A549 (cell line): ENCODE measurements at regions not wholly inside any gene's neighbourhood (a gene's known extent, or its start where the extent isn't known, plus 50 kb on each side); places are given as distances from the start of the nearest gene placed in this dataset.

ENCODE experiments used
- ATAC-seq, 2 experiments: fragments of 200-7000 bp in 1 of 2; fragments of >200 bp in 1 of 2; cut with Nextera tagmentation in 1 of 2; cut with Tn5 transposase in 1 of 2; 3 replicates each; pipeline versions ENCODE4 v1.8.0 to v1.9.1; 2018 to 2020; ENCODE audit warnings: mild to moderate bottlenecking in 1 of 2, moderate library complexity in 1 of 2
- CTCF ChIA-PET: fragments of 300-600 bp; sonication (Branson Sonifier 250); formaldehyde crosslinking; extraction: SDS; loops from one replicate; lab custom pipeline; 2021; ENCODE audit warnings: antibody characterized with exemption, inconsistent platforms; lab: Yijun Ruan, JAX
- POLR2A ChIA-PET: fragments of 350-600 bp; formaldehyde crosslinking; extraction: SDS; loops from one replicate; lab custom pipeline; 2021; ENCODE audit warnings: antibody characterized with exemption, inconsistent platforms; lab: Yijun Ruan, JAX
- DNase-seq, 2 experiments: peaks; one replicate each; pipeline versions ENCODE4 v3.0.0 to v3.0.0-alpha.2; 2011 to 2016; ENCODE audit warnings: low read depth in 1 of 2, low spot score in 1 of 2
- FAIRE-seq: peaks from 2 replicates; lab custom pipeline; 2011; peaks lifted over from hg19 to GRCh38; lab: Jason Lieb, UNC
- H3K27ac ChIP-seq, 2 experiments: fragments of >200 bp; sonication (Bioruptor Twin); formaldehyde crosslinking; 3 replicates each; pipeline ENCODE4 v1.5.1; 2016 to 2017
- H3K4me1 ChIP-seq: fragments of >200 bp; sonication (Bioruptor Twin); formaldehyde crosslinking; 3 replicates; pipeline ENCODE4 v1.6.1; 2016
- H3K4me2 ChIP-seq: fragments of >200 bp; sonication (Bioruptor Twin); formaldehyde crosslinking; 3 replicates; pipeline ENCODE4 v1.6.1; 2016
- H3K4me3 ChIP-seq: fragments of >200 bp; sonication (Bioruptor Twin); formaldehyde crosslinking; 3 replicates; pipeline ENCODE4 v1.5.1; 2016
- H3K9me3 ChIP-seq: fragments of >200 bp; sonication (Bioruptor Twin); formaldehyde crosslinking; 3 replicates; pipeline ENCODE4 v1.6.1; 2016
- CTCF ChIP-seq: fragments of >200 bp; sonication (Bioruptor Twin); formaldehyde crosslinking; IDR thresholded peaks from 3 replicates; pipeline ENCODE4 v1.5.1; 2016
- EHF ChIP-seq: fragments of 250-450 bp; sonication (Bioruptor Pico); IDR thresholded peaks from 2 replicates; pipeline ENCODE4 v1.5.0; 2020; ENCODE audit warnings: mild to moderate bottlenecking
- FOSB ChIP-seq: fragments of 250-450 bp; sonication (Bioruptor Pico); IDR thresholded peaks from 2 replicates; pipeline ENCODE4 v1.5.0; 2020; ENCODE audit warnings: mild to moderate bottlenecking, moderate library complexity
- FOXS1 ChIP-seq: fragments of 250-450 bp; sonication (Bioruptor Pico); IDR thresholded peaks from 2 replicates; pipeline ENCODE4 v1.5.0; 2020; ENCODE audit warnings: mild to moderate bottlenecking, moderate library complexity
- GATA3 ChIP-seq: IDR thresholded peaks from 2 replicates; pipeline ENCODE4 v1.6.1; 2012; ENCODE audit warnings: borderline replicate concordance
- KDM1A ChIP-seq: fragments of 200-600 bp; sonication (generic); IDR thresholded peaks from 2 replicates; pipeline ENCODE4 v1.6.1; 2016; ENCODE audit warnings: low read depth, mild to moderate bottlenecking
- MAFK ChIP-seq: fragments of 450-650 bp; IDR thresholded peaks from 2 replicates; pipeline ENCODE4 v1.6.1; 2014; ENCODE audit not compliant: partially characterized antibody
- NFE2L2 ChIP-seq: fragments of 150-350 bp; conservative IDR thresholded peaks from 2 replicates; pipeline ENCODE4 v1.6.1; 2014; ENCODE audit warnings: low read length
- PHF8 ChIP-seq: fragments of 200-600 bp; sonication (generic); IDR thresholded peaks from 2 replicates; pipeline ENCODE4 v1.6.1; 2016; ENCODE audit warnings: low read depth, mild to moderate bottlenecking, antibody characterized with exemption, moderate library complexity, borderline replicate concordance
- RAD21 ChIP-seq, 2 experiments: fragments of >200 bp in 1 of 2; sonication (Bioruptor Twin) in 1 of 2; formaldehyde crosslinking in 1 of 2; IDR thresholded peaks in 1 of 2; conservative IDR thresholded peaks in 1 of 2; 2 replicates in 1 of 2; 3 replicates in 1 of 2; pipeline ENCODE4 v1.6.1; 2012 to 2018; ENCODE audit warnings: inconsistent platforms in 1 of 2
- RCOR1 ChIP-seq: fragments of 150-350 bp; IDR thresholded peaks from 2 replicates; pipeline ENCODE4 v1.6.1; 2014; ENCODE audit warnings: antibody characterized with exemption, low read length, low read depth
- SMC3 ChIP-seq: fragments of >200 bp; sonication (Bioruptor Twin); formaldehyde crosslinking; IDR thresholded peaks from 3 replicates; pipeline ENCODE4 v1.6.1; 2018; ENCODE audit warnings: inconsistent platforms
- TFCP2L1 ChIP-seq: fragments of 250-450 bp; sonication (Bioruptor Pico); IDR thresholded peaks from 2 replicates; pipeline ENCODE4 v1.5.0; 2021; ENCODE audit warnings: mild to moderate bottlenecking
- ZFP36 ChIP-seq: fragments of 450-650 bp; IDR thresholded peaks from 2 replicates; pipeline ENCODE4 v1.6.1; 2014; ENCODE audit warnings: borderline replicate concordance; ENCODE audit not compliant: partially characterized antibody
- WGBS: methylation state at CpG from one replicate; pipeline ENCODE4 v1.1.6; 2017; ENCODE audit errors: missing lambda C conversion rate; 5-methylcytosine and 5-hydroxymethylcytosine counted together

GRCh38 chrX:57964975-57965374 is 54.7 kb upstream of the ZXDA start:
- no peak for TF ChIP-seq SMC3
- no peak for TF ChIP-seq ZFP36
- TF ChIP-seq NFE2L2: no peak
- TF ChIP-seq TFCP2L1 (CRISPR knock-in tag): no peak
- TF ChIP-seq RAD21 (conservative IDR thresholded peaks at IDR 0.05 in 1 of 2, IDR thresholded peaks at IDR 0.05 in 1 of 2): no peak
- TF ChIP-seq CTCF: no peak
- no peak for TF ChIP-seq EHF (CRISPR knock-in tag)
- no peak for TF ChIP-seq KDM1A
- no peak for TF ChIP-seq FOXS1 (CRISPR knock-in tag)
- TF ChIP-seq GATA3: no peak
- TF ChIP-seq MAFK: no peak
- TF ChIP-seq PHF8: no peak
- no peak for TF ChIP-seq FOSB (CRISPR knock-in tag)
- TF ChIP-seq RCOR1: no peak
- Histone ChIP-seq H3K9me3 (no peaks in the 10 kb centered on the region), H3K4me3 (no peak overlapping the region), H3K4me1 (no peaks in the 10 kb centered on the region), H3K27ac (no peak overlapping the region), H3K4me2 (no peak overlapping the region)
- ChIA-PET POLR2A (no interaction called here), CTCF (no interaction called here)
- FAIRE-seq (no peak), ATAC-seq (no peak), DNase-seq (no peak)
- 0% methylated on average over 1 of the region's 1 CpG for WGBS
